ENCODE measurements at regions not wholly inside any gene's neighbourhood (a gene's known extent, or its start where the extent isn't known, plus 50 kb on each side); places are given as distances from the start of the nearest gene placed in this dataset.

DNA sequence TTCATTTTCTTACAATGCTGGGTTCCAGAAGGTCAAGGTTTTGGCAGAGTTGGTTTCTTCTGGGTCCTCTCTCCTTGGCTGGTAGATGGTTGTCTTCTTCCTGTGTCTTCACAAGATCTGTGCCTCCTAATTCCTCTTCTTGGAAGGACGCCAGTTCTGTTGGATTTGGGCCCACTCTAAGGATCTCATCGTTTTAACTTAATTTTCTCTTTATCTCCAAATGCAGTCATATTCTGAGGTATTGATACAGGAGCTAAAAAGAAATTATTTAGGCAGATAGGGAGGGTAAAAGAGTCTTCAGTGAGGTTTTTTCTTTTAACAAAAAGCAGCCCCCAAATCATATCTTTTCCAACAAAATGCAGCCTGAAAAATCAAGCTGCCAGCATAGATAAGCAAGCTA, 998.4 kb downstream of the SOCS6 start:
- no peak for TF ChIP-seq POLR2A (IDR thresholded peaks at IDR 0.05)
- TF ChIP-seq, protein P1, sequence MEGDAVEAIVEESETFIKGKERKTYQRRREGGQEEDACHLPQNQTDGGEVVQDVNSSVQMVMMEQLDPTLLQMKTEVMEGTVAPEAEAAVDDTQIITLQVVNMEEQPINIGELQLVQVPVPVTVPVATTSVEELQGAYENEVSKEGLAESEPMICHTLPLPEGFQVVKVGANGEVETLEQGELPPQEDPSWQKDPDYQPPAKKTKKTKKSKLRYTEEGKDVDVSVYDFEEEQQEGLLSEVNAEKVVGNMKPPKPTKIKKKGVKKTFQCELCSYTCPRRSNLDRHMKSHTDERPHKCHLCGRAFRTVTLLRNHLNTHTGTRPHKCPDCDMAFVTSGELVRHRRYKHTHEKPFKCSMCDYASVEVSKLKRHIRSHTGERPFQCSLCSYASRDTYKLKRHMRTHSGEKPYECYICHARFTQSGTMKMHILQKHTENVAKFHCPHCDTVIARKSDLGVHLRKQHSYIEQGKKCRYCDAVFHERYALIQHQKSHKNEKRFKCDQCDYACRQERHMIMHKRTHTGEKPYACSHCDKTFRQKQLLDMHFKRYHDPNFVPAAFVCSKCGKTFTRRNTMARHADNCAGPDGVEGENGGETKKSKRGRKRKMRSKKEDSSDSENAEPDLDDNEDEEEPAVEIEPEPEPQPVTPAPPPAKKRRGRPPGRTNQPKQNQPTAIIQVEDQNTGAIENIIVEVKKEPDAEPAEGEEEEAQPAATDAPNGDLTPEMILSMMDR (IDR thresholded peaks at IDR 0.05), result no peak
- TF ChIP-seq POLR2AphosphoS5 (IDR thresholded peaks at IDR 0.05; ENCODE audit: insufficient read depth in 1 of 2, low read depth in 1 of 2), result no peak
